Stomach (tissue), 4 donors: ENCODE measurements at regions not wholly inside any gene's neighbourhood (a gene's known extent, or its start where the extent isn't known, plus 50 kb on each side); places are given as distances from the start of the nearest gene placed in this dataset.

Experiments used
- CTCF ChIP-seq, 7 experiments: fragments of 450-650 bp in 4 of 7; fragments of 200-600 bp in 3 of 7; sonication (generic) in 3 of 7; IDR thresholded peaks; one replicate each; pipeline ENCODE4 v1.5.1; 2016 to 2019; ENCODE audit warnings: antibody characterized with exemption in 7 of 7, control low read depth in 2 of 7, mild to moderate bottlenecking in 1 of 7
- EP300 ChIP-seq: sonication (generic); formaldehyde crosslinking; IDR thresholded peaks from one replicate; pipeline ENCODE4 v1.6.1; 2017; ENCODE audit warnings: antibody characterized with exemption
- POLR2A ChIP-seq, 4 donors: fragments of 450-650 bp; IDR thresholded peaks; one replicate each; pipeline ENCODE4 v1.6.1; 2016; ENCODE audit warnings: antibody characterized with exemption in 4 of 4, control low read depth in 2 of 4, mild to moderate bottlenecking in 1 of 4, moderate library complexity in 1 of 4
- POLR2AphosphoS5 ChIP-seq, 3 donors: sonication (generic); formaldehyde crosslinking; IDR thresholded peaks; one replicate each; pipeline ENCODE4 v1.6.1; 2016; ENCODE audit warnings: antibody characterized with exemption in 3 of 3

GRCh38 chr1:56330391-56331026 is 248.9 kb downstream of the PLPP3 start:
- no peak for TF ChIP-seq POLR2A (IDR thresholded peaks at IDR 0.05)
- TF ChIP-seq POLR2AphosphoS5 (IDR thresholded peaks at IDR 0.05), result no peak
- no peak for TF ChIP-seq CTCF (IDR thresholded peaks at IDR 0.05)
- TF ChIP-seq EP300, result no peak
